SH-SY5Y (cell line): ENCODE measurements at regions not wholly inside any gene's neighbourhood (a gene's known extent, or its start where the extent isn't known, plus 50 kb on each side); places are given as distances from the start of the nearest gene placed in this dataset.

ENCODE experiments used
- GATA2 ChIP-seq: IDR thresholded peaks from 2 replicates; pipeline ENCODE4 v1.6.1; 2011; ENCODE audit warnings: mild to moderate bottlenecking, low read depth, low read length
- GATA3 ChIP-seq: IDR thresholded peaks from 2 replicates; pipeline ENCODE4 v1.6.1; 2011; ENCODE audit warnings: low read depth, mild to moderate bottlenecking, low read length, moderate library complexity

- TF ChIP-seq GATA3 (no peak), GATA2 (no peak)
Measured at GRCh38 chr5:118711727-118712126, 276.6 kb downstream of the DTWD2 start.

- TF ChIP-seq GATA2 (no peak), GATA3 (no peak)
Measured at GRCh38 chr5:118705959-118706667, 282.2 kb downstream of the DTWD2 start.

- TF ChIP-seq GATA3 (no peak), GATA2 (no peak)
Measured at GRCh38 chr5:118703241-118703640, 285.1 kb downstream of the DTWD2 start.

- TF ChIP-seq GATA3 (no peak), GATA2 (no peak)
Measured at GRCh38 chr5:118701791-118702190, 286.6 kb downstream of the DTWD2 start.

- TF ChIP-seq GATA3 = no peak
- TF ChIP-seq GATA2 = no peak
Measured at GRCh38 chr5:118700510-118700909, 287.8 kb downstream of the DTWD2 start.

GRCh38 chr5:118698774-118699173 is 289.6 kb downstream of the DTWD2 start:
- TF ChIP-seq GATA3 (no peak), GATA2 (no peak)

- no peak for TF ChIP-seq GATA2
- no peak for TF ChIP-seq GATA3
Measured at GRCh38 chr5:118696076-118696475, 292.3 kb downstream of the DTWD2 start.

GRCh38 chr5:118692811-118693342 is 295.5 kb downstream of the DTWD2 start:
- TF ChIP-seq GATA3 = no peak
- TF ChIP-seq GATA2 = no peak; the same call in 1 of the 2 replicates

GRCh38 chr5:118687661-118688621 is 300.4 kb downstream of the DTWD2 start:
- TF ChIP-seq GATA3 (no peak), GATA2 (no peak)

- no peak for TF ChIP-seq GATA2
- TF ChIP-seq GATA3 = no peak
Measured at GRCh38 chr5:118687100-118687499, 301.2 kb downstream of the DTWD2 start.

GRCh38 chr5:118681655-118682054 is 306.7 kb downstream of the DTWD2 start:
- TF ChIP-seq GATA2 (no peak), GATA3 (no peak)

- no peak for TF ChIP-seq GATA3
Measured at GRCh38 chr5:118679264-118679940, 308.9 kb downstream of the DTWD2 start.

- TF ChIP-seq GATA3 (no peak), GATA2 (no peak)
Measured at GRCh38 chr5:118678746-118679145, 309.6 kb downstream of the DTWD2 start.

- TF ChIP-seq GATA2 = no peak
- no peak for TF ChIP-seq GATA3
Measured at GRCh38 chr5:118675247-118675646, 313.1 kb downstream of the DTWD2 start.
